HG03196 (cell line): ENCODE measurements at regions not wholly inside any gene's neighbourhood (a gene's known extent, or its start where the extent isn't known, plus 50 kb on each side); places are given as distances from the start of the nearest gene placed in this dataset.
"Not testable (repeated sequence)": the region's sequence is repeated elsewhere in the genome, so short reads cannot be mapped to it uniquely, and the experiment has no call there.

ENCODE experiments used
- ATAC-seq: cut with Tn5 transposase; IDR thresholded peaks from one replicate; pipeline ENCODE4 v1.9.1; 2021; ENCODE audit not compliant: unreplicated experiment

- not testable (repeated sequence) for ATAC-seq
Observed at GRCh38 chrX:131875827-131876226, 147.3 kb upstream of the STK26 start.

DNA sequence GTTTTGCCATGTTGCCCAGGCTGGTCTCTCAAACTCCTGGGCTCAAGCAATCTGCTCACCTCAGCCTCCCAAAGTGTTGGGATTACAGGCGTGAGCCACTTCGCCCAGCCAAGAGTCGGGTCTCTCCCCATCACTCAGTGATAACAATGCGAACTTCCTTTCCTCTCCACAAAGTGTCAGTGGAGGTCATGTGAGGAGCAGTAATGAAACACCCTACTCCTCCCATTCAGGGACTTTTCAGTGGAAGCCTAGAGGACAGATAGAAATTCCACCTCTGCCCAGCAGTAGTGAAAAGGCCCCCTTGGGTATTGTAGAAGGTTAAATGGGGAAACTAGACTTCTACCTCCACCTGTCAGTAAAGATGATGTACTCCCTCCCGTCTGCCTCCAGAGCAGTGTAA is 141.9 kb upstream of the STK26 start:
- no peak for ATAC-seq

DNA sequence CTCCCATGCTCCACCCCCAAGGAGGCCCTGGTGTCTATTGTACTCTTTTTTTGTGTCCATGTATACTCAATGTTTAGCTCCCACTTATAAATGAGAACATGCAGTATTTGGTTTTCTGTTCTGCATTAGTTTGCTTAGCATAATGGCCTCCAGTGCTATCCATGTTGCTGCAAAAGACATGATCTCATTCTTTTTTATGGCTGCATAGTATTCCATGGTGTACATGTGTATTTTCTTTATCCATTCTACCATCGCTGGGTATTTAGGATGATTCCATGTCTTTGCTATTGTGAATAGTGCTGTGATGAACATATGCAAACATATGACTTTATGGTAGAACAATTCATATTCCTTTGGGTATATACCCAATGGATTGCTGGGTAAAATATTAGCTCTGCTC is 138.1 kb upstream of the STK26 start:
- ATAC-seq = not testable (repeated sequence)

- ATAC-seq = not testable (repeated sequence)
Observed at GRCh38 chrX:131893857-131894256, 129.2 kb upstream of the STK26 start.

DNA sequence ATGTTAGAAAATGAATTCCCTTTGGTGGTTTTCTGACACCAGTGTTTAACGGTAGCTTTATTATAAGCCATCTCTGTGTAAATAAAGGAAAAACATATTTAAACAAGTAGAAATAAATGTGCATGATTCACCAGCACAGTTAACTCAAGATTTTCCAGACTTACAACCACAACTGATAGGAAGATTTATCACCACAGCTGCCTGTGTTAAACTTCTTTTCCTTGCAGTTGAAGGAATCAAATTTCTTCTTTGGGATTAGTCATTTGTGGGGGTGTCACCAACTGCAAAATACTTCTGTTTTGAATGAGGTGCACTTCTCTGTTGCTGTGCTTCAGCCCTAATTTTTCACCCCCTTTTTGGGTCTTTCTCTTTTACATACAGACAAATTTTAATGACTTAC is 128.1 kb upstream of the STK26 start:
- ATAC-seq = no peak

- no peak for ATAC-seq
Observed at GRCh38 chrX:131895807-131896206, 127.3 kb upstream of the STK26 start.

DNA sequence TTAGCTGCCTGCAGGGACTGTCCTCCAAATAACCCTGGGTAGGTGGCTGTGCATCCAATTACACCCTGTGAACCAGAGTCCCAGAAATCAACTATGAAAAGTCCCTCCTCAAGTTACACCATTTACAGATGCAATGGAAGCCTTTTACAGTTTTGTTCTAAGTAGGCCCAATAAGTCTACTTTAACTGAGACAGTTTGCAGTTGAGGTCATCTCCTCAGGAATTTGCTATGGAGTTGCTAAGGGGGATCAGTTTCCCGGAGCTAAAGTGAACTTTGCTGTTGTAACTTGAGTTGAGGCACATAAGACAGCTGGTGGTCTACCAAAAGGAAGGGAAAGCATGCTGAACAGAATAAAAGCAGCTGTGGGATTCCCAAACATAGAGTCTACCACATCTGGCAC is 121.6 kb upstream of the STK26 start:
- ATAC-seq = no peak

DNA sequence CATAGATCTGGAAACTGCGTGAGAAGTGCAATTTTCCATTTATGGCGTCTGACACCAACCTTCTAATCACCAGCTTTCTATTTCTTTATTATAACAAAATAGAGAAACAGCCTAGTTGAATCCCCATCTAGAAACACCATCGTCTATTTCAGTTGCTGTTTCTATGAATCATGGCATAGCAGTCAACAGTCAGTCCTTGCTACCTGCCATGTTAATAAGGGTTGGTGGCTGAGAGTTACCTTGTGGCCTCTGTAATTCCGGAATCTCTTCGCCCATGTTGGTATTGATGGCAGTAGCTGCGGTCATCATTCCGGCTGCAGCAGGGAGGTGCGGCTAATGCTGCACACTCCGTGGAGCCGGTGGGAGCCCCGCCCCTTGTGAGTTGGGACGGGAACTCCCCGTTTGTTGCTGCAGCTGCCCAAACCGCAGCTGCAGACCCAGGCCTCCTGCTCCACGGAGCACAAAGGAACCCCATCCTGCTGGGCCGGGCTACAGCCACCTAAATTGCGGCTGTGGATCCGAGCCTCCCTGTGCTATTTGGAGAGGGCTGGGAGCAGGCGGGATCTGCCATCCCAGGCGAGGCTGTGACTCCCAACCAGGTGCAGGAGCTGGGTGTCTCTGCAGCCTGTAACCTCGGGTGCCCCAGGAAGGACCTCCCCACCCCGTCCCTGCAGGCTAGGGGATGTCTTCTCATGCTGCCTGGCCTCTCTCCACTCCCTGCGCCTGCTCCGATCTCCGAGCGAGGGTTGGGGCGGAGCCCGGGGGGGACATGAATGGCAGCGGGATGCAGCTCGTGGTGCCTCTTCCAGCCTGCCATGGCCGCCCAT is 115.4 kb upstream of the STK26 start:
- no peak for ATAC-seq

DNA sequence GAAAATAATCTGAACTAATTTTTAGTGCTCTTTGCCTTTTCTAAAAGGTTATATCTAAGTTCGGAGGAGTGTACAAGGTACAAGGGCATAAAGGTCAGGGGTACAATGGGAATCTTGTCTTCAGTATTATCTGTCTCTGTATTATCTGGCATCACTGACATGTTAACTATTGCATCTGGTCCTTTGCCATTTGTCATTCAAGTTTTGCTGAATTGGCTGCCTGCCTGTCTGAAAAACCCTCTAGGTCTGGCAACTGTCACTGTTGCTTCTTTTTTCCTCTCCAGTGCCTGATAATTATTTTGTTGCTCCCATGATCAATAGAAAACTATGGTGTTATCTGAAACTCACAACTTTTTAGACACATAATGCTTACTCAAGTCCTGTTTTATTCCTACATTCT is 112.5 kb upstream of the STK26 start:
- no peak for ATAC-seq

- no peak for ATAC-seq
Observed at GRCh38 chrX:131915488-131915887, 107.6 kb upstream of the STK26 start.

- ATAC-seq = no peak
Observed at GRCh38 chrX:131917588-131917987, 105.5 kb upstream of the STK26 start.

DNA sequence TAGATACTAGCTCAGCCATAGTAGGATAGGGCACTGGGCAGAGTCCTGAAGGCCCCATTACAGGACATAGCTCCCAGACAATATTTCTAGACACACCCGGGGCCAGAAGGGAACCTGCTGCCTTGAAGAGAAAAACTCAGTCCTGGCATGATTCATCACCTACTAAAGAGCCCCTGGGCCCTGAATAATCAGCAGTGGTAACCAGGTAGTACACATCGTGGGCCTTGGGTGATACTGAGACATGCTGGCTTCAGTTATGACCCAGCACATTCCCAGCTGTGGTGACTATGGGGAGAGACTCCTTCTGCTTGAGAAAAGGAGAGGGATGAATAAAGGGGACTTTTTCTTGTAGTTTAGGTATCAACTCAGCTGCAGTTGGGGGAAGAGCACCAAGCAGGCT is 104.3 kb upstream of the STK26 start:
- ATAC-seq = no peak

DNA sequence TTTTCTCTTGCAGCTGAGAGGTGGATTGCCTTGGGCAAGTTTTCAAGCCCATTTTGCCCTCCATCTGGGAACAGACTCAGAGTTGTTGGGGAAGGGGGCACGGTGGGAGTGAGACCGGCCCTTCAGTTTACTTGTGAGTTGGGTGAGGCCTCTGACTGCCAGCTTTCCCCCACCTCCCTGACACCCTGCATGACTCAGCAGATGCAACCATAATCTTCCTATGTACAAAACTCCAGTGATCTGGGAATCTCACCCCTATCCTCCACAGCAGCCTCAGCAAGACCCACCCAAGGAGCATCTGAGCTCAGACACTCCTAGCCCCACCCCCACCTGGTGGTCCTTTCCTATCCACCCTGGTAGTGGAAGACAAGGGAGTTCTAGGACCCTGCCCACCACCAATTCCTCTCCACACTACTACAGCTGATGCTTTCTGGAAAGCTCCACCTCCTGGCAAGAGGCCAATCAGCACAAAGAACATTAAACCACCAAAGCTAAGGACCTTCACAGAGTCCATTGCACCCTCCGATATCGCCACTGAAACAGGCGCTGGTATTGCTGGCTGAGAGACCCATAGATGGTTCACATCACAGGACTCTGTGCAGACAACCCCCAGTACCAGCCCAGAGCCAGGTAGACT is 99.4 kb upstream of the STK26 start:
- ATAC-seq = no peak

GRCh38 chrX:131938749-131939148 is 84.4 kb upstream of the STK26 start:
- ATAC-seq = no peak

- ATAC-seq = no peak
Observed at GRCh38 chrX:131942034-131942433, 81.1 kb upstream of the STK26 start.

DNA sequence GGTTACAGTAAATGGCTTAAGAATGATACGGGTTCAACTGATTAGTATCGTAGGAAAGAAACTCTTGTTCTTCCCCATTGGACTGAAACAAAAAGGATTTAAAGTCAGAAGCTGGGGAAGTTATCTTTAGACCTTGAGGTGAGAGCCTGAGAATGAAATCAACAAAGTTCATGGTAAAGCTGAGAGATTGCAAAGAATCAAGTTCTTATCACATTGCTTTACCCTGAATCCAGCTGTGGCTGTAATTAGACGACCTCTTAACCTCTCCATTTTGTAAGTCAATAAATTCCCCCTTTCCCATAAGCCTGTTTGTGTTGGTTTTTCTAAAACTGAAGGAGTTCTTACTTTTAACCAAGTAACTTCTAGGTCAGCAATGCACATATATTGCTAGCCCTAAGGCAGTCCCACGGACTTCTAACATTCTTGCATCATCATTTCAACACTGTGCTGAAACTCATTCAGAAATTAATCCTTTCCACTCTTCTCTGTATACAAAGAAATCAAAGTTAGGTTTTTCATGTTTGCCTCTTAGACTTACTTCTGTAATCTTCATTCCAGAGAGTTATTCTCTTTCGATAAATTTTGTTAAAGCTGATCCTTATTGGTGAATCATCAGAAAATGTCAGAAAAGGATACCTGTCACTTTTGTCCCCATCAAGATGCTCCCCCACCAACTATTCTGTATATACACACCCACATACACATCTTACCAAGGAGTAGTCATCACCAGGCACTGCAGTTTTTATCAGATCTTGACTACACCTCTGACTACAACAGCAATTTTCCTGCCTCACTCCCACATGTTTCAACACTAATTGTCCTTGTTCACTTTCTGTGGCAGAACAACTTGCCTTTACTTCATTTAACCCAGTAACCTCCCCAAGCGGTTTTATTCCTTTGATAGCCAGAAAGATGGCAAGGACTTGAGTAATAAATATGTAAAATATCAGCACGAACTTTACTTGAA is 77.9 kb upstream of the STK26 start:
- ATAC-seq = no peak

DNA sequence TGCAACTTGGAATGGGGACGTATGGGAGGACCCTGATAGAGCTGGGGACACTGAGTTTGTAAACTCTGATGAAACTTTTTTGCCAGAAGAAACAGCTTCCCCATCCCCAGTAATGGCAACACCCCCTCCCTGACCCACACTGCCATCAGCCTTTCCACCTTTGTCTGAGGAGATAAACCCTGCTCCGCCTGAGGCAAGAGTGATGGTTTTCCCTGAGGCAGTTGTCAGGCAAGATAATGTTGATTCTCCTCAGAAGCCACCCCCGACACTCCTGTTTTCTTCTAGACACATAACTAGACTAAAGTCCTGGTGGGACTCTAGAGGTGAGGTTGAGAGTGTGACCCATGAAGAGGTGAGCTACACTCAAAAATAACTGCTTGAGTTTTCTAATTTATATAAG is 71.9 kb upstream of the STK26 start:
- ATAC-seq = no peak

GRCh38 chrX:131955099-131955777 is 67.9 kb upstream of the STK26 start:
- no peak for ATAC-seq

- ATAC-seq = no peak
Observed at GRCh38 chrX:131958724-131959123, 64.4 kb upstream of the STK26 start.

DNA sequence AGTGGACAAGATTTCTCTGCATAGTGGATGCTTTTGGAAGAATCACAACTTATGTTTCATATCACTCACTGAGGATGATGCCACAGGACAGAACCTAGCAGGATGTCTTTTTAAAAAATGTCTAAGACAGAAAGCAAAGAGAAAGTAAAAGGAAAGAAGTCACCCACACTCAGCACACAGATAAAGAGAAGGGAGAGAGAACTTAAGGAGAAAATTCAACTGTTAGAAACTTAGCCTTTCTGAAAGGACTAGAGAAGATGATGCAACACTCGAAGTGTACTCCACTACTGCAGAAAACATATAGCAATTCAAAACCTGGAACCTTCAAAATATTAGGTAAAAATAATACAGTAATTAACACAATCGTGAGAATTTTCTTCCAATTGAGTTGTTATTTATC is 52.8 kb upstream of the STK26 start:
- no peak for ATAC-seq
